ENCODE measurements at regions not wholly inside any gene's neighbourhood (a gene's known extent, or its start where the extent isn't known, plus 50 kb on each side); places are given as distances from the start of the nearest gene placed in this dataset.

GRCh38 chr1:235019961-235020360 lies 108.7 kb downstream of the TOMM20 start:
- TF ChIP-seq CTCF (IDR thresholded peaks at IDR 0.05; ENCODE audit: insufficient read depth, low read length) (no peak), REST (IDR thresholded peaks at IDR 0.05; ENCODE audit: insufficient replicate concordance, low read depth) (no peak), SPI1 (IDR thresholded peaks at IDR 0.05; ENCODE audit: borderline replicate concordance, low read depth) (no peak), POLR2AphosphoS5 (IDR thresholded peaks at IDR 0.05; ENCODE audit: low read depth) (no peak), GABPA (IDR thresholded peaks at IDR 0.05; ENCODE audit: low read depth) (no peak)

Data from HL-60 (cell line).